ENCODE measurements at regions not wholly inside any gene's neighbourhood (a gene's known extent, or its start where the extent isn't known, plus 50 kb on each side); places are given as distances from the start of the nearest gene placed in this dataset.

- TF ChIP-seq CTCF (conservative IDR thresholded peaks at IDR 0.05; ENCODE audit: low read depth, low read length) (no peak), EZH2 (IDR thresholded peaks at IDR 0.05; ENCODE audit: borderline replicate concordance, low read depth, low read length, poor library complexity, severe bottlenecking) (no peak)
Observed at GRCh38 chr3:22383285-22383684, 632.3 kb upstream of the ZNF385D start.
